ENCODE measurements at regions not wholly inside any gene's neighbourhood (a gene's known extent, or its start where the extent isn't known, plus 50 kb on each side); places are given as distances from the start of the nearest gene placed in this dataset.

- no peak for DNase-seq (ENCODE audit: extremely low read depth in 1 of 11, low read depth in 9 of 11, low spot score in 4 of 11)
These were observed 66.6 kb upstream of the KSR1 start for GRCh38 chr17:27389542-27390140.

- DNase-seq (ENCODE audit: extremely low read depth in 1 of 11, low read depth in 9 of 11, low spot score in 4 of 11), result no peak
These were observed 65.7 kb upstream of the KSR1 start for GRCh38 chr17:27390540-27390939.

- no peak for DNase-seq (ENCODE audit: extremely low read depth in 1 of 11, low read depth in 9 of 11, low spot score in 4 of 11)
These were observed 64.8 kb upstream of the KSR1 start for GRCh38 chr17:27391427-27391826.

- DNase-seq (ENCODE audit: extremely low read depth in 1 of 11, low read depth in 9 of 11, low spot score in 4 of 11), result no peak
These were observed 60.2 kb upstream of the KSR1 start for GRCh38 chr17:27396045-27396444.

- DNase-seq (ENCODE audit: extremely low read depth in 1 of 11, low read depth in 9 of 11, low spot score in 4 of 11), result no peak
These were observed 59.3 kb upstream of the KSR1 start for GRCh38 chr17:27396941-27397340.

- DNase-seq (ENCODE audit: extremely low read depth in 1 of 11, low read depth in 9 of 11, low spot score in 4 of 11), result no peak
These were observed 57.6 kb upstream of the KSR1 start for GRCh38 chr17:27398691-27399090.

GRCh38 chr17:27400991-27401390, 55.3 kb upstream of the KSR1 start:
- DNase-seq (ENCODE audit: extremely low read depth in 1 of 11, low read depth in 9 of 11, low spot score in 4 of 11), result no peak

- no peak for DNase-seq (ENCODE audit: extremely low read depth in 1 of 11, low read depth in 9 of 11, low spot score in 4 of 11)
These were observed 53.3 kb upstream of the KSR1 start for GRCh38 chr17:27402943-27403342.

GRCh38 chr17:27403480-27404005, 52.7 kb upstream of the KSR1 start:
- no peak for DNase-seq (ENCODE audit: extremely low read depth in 1 of 11, low read depth in 9 of 11, low spot score in 4 of 11)

GRCh38 chr17:27404676-27405075, 51.6 kb upstream of the KSR1 start:
- no peak for DNase-seq (ENCODE audit: extremely low read depth in 1 of 11, low read depth in 9 of 11, low spot score in 4 of 11)

All from renal cortex interstitium (tissue), 11 donors.